Vagina (tissue), 2 donors: ENCODE measurements at regions not wholly inside any gene's neighbourhood (a gene's known extent, or its start where the extent isn't known, plus 50 kb on each side); places are given as distances from the start of the nearest gene placed in this dataset.

ENCODE experiments used
- DNase-seq, 2 donors: peaks; one replicate each; pipeline ENCODE4 v3.0.0-alpha.2; 2017; ENCODE audit errors: extremely low spot score in 2 of 2
- H3K27ac ChIP-seq: fragments of 200-600 bp; sonication (generic); one replicate; pipeline ENCODE4 v1.5.1; 2019
- H3K27me3 ChIP-seq: fragments of 200-600 bp; sonication (generic); one replicate; pipeline ENCODE4 v1.5.1; 2019
- H3K36me3 ChIP-seq, 2 donors: fragments of 200-600 bp; sonication (generic); one replicate each; pipeline ENCODE4 v1.5.1; 2017 to 2019
- H3K4me1 ChIP-seq: fragments of 200-600 bp; sonication (generic); one replicate; pipeline ENCODE4 v1.5.1; 2019
- H3K4me3 ChIP-seq, 2 donors: fragments of 200-600 bp; sonication (generic); 1 replicate in 1 of 2; 2 replicates in 1 of 2; pipeline ENCODE4 v1.5.1; 2016 to 2019
- H3K9me3 ChIP-seq: fragments of 200-600 bp; sonication (generic); one replicate; pipeline ENCODE4 v1.5.1; 2019
- POLR2A ChIP-seq, 2 donors: fragments of 450-650 bp; IDR thresholded peaks; one replicate each; pipeline ENCODE4 v1.6.1; 2017; ENCODE audit warnings: antibody characterized with exemption in 2 of 2, mild to moderate bottlenecking in 2 of 2, moderate library complexity in 2 of 2
- POLR2AphosphoS5 ChIP-seq, 2 donors: sonication (generic); formaldehyde crosslinking; IDR thresholded peaks; one replicate each; pipeline ENCODE4 v1.9.0; 2017; ENCODE audit warnings: antibody characterized with exemption in 2 of 2, mild to moderate bottlenecking in 2 of 2, low read depth in 1 of 2; ENCODE audit not compliant: insufficient read depth in 1 of 2
- intact Hi-C: fragments of 100-400 bp; cut with DNase I; formaldehyde crosslinking; loops from one replicate; pipeline ENCODE4 v1.15.1; 2023
- TF ChIP-seq, protein P1 (sequence below), 3 experiments: fragments of 450-650 bp in 2 of 3; fragments of 200-600 bp in 1 of 3; sonication (generic) in 1 of 3; IDR thresholded peaks; one replicate each; pipeline ENCODE4 v1.5.1; 2017 to 2019; ENCODE audit warnings: antibody characterized with exemption in 3 of 3, mild to moderate bottlenecking in 2 of 3, moderate library complexity in 2 of 3

DNA sequence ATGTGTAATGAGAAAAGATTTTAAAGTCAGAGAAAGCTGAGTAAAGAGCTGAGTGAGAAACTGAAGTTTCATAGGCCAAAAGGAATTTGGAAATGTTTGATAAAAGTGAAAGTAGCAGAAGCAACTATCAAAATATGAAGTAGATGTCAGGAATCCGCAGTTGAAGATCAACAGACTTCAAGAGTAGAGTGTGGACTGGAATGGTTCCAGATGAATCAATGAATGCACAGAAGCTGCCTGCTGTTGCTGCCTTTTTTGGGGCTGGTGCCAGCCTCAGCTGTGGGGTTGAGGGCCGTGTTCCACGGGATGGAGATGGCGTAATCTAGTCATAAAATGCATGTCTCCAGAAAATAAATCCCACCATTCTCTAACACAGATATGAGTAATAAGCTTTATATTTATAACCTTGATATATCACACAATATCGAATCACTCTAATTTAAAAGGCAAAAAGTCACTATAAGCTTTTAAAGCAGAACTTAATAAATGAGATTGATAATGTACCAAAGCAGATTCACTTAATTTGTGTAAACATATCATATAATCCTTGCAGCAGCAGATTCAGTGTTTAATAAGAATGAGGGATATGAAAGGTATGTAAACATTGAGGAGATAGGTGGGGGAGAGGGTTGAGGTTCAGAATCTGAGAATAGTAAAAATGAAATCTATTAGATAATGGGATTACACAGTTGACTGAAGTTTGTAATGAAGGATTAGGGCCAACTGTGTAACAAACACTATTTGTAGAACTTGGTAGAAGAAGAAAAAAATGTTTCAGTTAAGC lies 652.3 kb upstream of the FTMT start:
- intact Hi-C loops, result no loop called here
- Histone ChIP-seq H3K4me1 (no peaks in the 10 kb centered on the region), H3K4me3 (no peak overlapping the region), H3K27ac (no peak overlapping the region), H3K27me3 (no peaks in the 10 kb centered on the region), H3K9me3 (no peaks in the 10 kb centered on the region), H3K36me3 (no peaks in the 10 kb centered on the region)
- TF ChIP-seq, protein P1, sequence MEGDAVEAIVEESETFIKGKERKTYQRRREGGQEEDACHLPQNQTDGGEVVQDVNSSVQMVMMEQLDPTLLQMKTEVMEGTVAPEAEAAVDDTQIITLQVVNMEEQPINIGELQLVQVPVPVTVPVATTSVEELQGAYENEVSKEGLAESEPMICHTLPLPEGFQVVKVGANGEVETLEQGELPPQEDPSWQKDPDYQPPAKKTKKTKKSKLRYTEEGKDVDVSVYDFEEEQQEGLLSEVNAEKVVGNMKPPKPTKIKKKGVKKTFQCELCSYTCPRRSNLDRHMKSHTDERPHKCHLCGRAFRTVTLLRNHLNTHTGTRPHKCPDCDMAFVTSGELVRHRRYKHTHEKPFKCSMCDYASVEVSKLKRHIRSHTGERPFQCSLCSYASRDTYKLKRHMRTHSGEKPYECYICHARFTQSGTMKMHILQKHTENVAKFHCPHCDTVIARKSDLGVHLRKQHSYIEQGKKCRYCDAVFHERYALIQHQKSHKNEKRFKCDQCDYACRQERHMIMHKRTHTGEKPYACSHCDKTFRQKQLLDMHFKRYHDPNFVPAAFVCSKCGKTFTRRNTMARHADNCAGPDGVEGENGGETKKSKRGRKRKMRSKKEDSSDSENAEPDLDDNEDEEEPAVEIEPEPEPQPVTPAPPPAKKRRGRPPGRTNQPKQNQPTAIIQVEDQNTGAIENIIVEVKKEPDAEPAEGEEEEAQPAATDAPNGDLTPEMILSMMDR (IDR thresholded peaks at IDR 0.05), result no peak
- TF ChIP-seq POLR2A (IDR thresholded peaks at IDR 0.05), result no peak
- no peak for TF ChIP-seq POLR2AphosphoS5 (IDR thresholded peaks at IDR 0.05; ENCODE audit: insufficient read depth in 1 of 2, low read depth in 1 of 2)
- DNase-seq, result no peak

DNA sequence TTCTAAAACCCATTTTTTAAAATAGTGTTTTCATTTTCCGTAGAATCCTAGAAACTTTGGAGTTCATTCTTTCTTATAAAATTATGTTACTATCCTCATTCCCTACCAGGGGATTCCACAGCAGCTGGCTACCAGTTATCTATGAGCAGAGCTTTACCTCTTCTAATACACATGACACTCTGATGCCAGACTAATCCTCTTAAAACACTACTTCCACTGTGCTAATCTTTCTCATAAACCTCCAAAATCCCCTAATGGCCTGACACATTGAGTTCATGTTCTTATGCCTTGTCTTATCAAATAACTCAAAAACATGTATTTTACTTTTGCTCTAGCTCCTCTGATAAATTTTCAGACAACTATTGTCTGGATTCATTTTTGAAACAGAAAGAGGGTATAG lies 633.6 kb upstream of the FTMT start:
- Histone ChIP-seq H3K27ac (no peak overlapping the region), H3K9me3 (no peaks in the 10 kb centered on the region), H3K36me3 (no peaks in the 10 kb centered on the region), H3K4me3 (no peak overlapping the region), H3K27me3 (no peaks in the 10 kb centered on the region), H3K4me1 (no peaks in the 10 kb centered on the region)
- TF ChIP-seq, protein P1 (IDR thresholded peaks at IDR 0.05), result no peak
- TF ChIP-seq POLR2A (IDR thresholded peaks at IDR 0.05) (no peak), POLR2AphosphoS5 (IDR thresholded peaks at IDR 0.05; ENCODE audit: insufficient read depth in 1 of 2, low read depth in 1 of 2) (no peak)
- no peak for DNase-seq
- intact Hi-C loops, result no loop called here

DNA sequence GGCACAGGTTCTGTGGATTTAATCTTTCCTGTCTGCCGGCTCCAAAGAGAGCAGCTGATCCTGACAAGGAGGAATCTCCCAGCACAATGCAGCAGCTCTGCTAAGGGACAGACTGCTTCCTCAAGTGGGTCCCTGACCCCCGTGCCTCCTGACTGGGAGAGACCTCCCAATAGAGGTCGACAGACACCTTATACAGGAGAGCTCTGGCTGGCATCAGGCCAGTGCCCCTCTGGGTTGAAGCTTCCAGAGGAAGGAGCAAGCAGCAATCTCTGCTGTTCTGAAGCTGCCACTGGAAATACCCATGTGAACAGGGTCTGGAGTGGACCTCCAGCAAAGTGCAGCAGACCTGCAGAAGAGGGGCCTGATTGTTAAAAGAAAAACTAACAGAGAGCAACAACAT lies 630.2 kb upstream of the FTMT start:
- TF ChIP-seq POLR2A (IDR thresholded peaks at IDR 0.05) (no peak), POLR2AphosphoS5 (IDR thresholded peaks at IDR 0.05; ENCODE audit: insufficient read depth in 1 of 2, low read depth in 1 of 2) (no peak)
- TF ChIP-seq, protein P1 (IDR thresholded peaks at IDR 0.05), result no peak
- Histone ChIP-seq H3K27ac (no peak overlapping the region), H3K4me1 (no peaks in the 10 kb centered on the region), H3K9me3 (no peaks in the 10 kb centered on the region), H3K4me3 (no peak overlapping the region), H3K27me3 (no peaks in the 10 kb centered on the region), H3K36me3 (no peaks in the 10 kb centered on the region)
- intact Hi-C loops, result no loop called here
- no peak for DNase-seq

DNA sequence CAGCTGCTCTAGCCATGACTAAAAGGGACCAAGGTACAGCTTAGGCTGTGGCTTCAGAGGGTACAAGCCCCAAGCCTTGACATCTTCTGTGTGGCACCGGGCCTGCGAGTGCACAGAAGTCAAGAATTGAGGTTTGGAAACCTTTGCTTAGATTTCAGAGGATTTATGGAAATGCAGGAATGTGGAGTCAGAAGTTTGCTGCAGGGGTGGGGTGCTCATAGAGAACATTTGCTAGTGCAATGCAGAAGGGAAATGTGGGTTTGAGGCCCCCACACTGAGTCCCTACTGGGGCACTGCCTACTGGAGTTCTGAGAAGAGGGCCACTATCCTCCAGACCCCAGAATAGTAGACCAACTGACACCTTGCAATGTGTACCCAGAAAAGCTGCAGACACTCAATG lies 624.9 kb upstream of the FTMT start:
- Histone ChIP-seq H3K27ac (no peak overlapping the region), H3K27me3 (no peaks in the 10 kb centered on the region), H3K4me3 (no peak overlapping the region), H3K36me3 (no peaks in the 10 kb centered on the region), H3K9me3 (no peaks in the 10 kb centered on the region), H3K4me1 (no peaks in the 10 kb centered on the region)
- DNase-seq, result no peak
- TF ChIP-seq POLR2A (IDR thresholded peaks at IDR 0.05), result no peak
- intact Hi-C loops, result no loop called here

DNA sequence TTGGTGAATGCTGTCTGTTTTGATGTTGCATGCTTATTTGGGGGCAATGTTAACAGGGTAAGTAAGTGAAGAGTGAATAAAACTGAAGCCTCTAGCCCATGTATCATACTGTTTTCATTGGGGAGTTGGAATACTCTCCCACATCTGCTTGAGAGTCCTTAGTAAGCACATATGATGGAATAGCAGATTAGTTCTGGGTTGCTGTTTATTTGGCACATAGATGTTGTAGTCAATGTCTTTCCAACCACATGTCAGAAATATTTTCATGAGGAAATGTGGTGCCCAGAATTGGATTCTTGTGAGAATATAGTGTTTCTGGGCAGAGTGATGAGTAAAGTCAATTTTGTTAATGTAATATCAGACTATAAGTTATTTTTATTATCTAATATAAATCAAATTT lies 611.7 kb upstream of the FTMT start:
- DNase-seq, result no peak
- H3K4me1 ChIP-seq, result no peaks in the 10 kb centered on the region

More for the DNA sequence above, 611.7 kb upstream of the FTMT start:
- intact Hi-C loops, result no loop called here
- no peaks in the 10 kb centered on the region for H3K27me3 ChIP-seq
- TF ChIP-seq, protein P1 (IDR thresholded peaks at IDR 0.05), result no peak
- TF ChIP-seq POLR2A (IDR thresholded peaks at IDR 0.05), result no peak
- no peak for TF ChIP-seq POLR2AphosphoS5 (IDR thresholded peaks at IDR 0.05; ENCODE audit: insufficient read depth in 1 of 2, low read depth in 1 of 2)
- H3K36me3 ChIP-seq, result no peaks in the 10 kb centered on the region
- no peak overlapping the region for H3K4me3 ChIP-seq
- H3K9me3 ChIP-seq, result no peaks in the 10 kb centered on the region
- no peak overlapping the region for H3K27ac ChIP-seq
